WERI-Rb-1 (cell line): ENCODE measurements at regions not wholly inside any gene's neighbourhood (a gene's known extent, or its start where the extent isn't known, plus 50 kb on each side); places are given as distances from the start of the nearest gene placed in this dataset.

ENCODE experiments used
- DNase-seq: peaks from one replicate; pipeline ENCODE4 v3.0.0-alpha.2; 2020
- H3K27ac ChIP-seq: fragments of 250-450 bp; sonication (Bioruptor Pico); 2 replicates; pipeline ENCODE4 v1.5.1; 2020; ENCODE audit warnings: mild to moderate bottlenecking, moderate library complexity
- H3K27me3 ChIP-seq: fragments of 250-450 bp; sonication (Bioruptor Pico); 2 replicates; pipeline ENCODE4 v1.5.1; 2021; ENCODE audit warnings: mild to moderate bottlenecking, low read depth, moderate library complexity; ENCODE audit not compliant: insufficient read depth, severe bottlenecking
- H3K36me3 ChIP-seq: fragments of 250-450 bp; sonication (Bioruptor Pico); 2 replicates; pipeline ENCODE4 v1.5.1; 2020; ENCODE audit warnings: mild to moderate bottlenecking, moderate library complexity
- H3K4me3 ChIP-seq: 2 replicates; pipeline ENCODE4 v1.5.1; 2011; ENCODE audit warnings: low read depth, mild to moderate bottlenecking, control low read depth, low read length
- H3K9me3 ChIP-seq: fragments of 250-450 bp; sonication (Bioruptor Pico); 2 replicates; pipeline ENCODE4 v1.5.1; 2021; ENCODE audit warnings: mild to moderate bottlenecking, moderate library complexity; ENCODE audit not compliant: severe bottlenecking
- TF ChIP-seq, protein P1 (sequence below): IDR thresholded peaks from 2 replicates; pipeline ENCODE4 v1.5.1; 2011; ENCODE audit warnings: low read depth, mild to moderate bottlenecking, control low read depth, inconsistent platforms, low read length

DNA sequence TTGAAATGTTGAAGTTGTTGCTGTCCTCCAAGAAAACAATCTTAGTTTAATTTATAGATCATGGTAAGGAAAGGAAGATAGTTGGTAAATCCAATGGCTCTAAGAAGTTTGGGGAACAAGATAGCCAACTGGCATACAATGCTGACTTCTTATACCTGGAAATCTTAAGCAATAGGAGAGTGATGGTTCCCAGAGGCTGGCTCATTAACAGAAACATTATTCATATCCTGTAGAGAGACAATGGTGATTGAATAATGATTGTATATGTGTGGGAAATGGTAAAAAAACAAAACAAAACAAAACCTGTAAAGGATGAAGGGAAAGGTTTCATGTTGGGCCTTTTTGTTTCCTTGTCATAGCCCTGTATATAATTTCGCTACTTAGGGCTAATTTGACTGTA is 174.9 kb upstream of the CTSO start:
- no peak overlapping the region for H3K27ac ChIP-seq
- TF ChIP-seq, protein P1, sequence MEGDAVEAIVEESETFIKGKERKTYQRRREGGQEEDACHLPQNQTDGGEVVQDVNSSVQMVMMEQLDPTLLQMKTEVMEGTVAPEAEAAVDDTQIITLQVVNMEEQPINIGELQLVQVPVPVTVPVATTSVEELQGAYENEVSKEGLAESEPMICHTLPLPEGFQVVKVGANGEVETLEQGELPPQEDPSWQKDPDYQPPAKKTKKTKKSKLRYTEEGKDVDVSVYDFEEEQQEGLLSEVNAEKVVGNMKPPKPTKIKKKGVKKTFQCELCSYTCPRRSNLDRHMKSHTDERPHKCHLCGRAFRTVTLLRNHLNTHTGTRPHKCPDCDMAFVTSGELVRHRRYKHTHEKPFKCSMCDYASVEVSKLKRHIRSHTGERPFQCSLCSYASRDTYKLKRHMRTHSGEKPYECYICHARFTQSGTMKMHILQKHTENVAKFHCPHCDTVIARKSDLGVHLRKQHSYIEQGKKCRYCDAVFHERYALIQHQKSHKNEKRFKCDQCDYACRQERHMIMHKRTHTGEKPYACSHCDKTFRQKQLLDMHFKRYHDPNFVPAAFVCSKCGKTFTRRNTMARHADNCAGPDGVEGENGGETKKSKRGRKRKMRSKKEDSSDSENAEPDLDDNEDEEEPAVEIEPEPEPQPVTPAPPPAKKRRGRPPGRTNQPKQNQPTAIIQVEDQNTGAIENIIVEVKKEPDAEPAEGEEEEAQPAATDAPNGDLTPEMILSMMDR, result no peak
- peaks cover 6% of the 10 kb centered on the region for H3K9me3 ChIP-seq
- no peaks in the 10 kb centered on the region for H3K27me3 ChIP-seq
- H3K4me3 ChIP-seq, result no peak overlapping the region
- no peak for DNase-seq
- no peaks in the 10 kb centered on the region for H3K36me3 ChIP-seq

GRCh38 chr4:156118507-156119220 is 165.0 kb upstream of the CTSO start:
- Histone ChIP-seq H3K4me3 (no peak overlapping the region), H3K36me3 (no peaks in the 10 kb centered on the region), H3K27me3 (no peaks in the 10 kb centered on the region), H3K9me3 (no peaks in the 10 kb centered on the region), H3K27ac (no peak overlapping the region)
- no peak for DNase-seq
- TF ChIP-seq, protein P1, result no peak

DNA sequence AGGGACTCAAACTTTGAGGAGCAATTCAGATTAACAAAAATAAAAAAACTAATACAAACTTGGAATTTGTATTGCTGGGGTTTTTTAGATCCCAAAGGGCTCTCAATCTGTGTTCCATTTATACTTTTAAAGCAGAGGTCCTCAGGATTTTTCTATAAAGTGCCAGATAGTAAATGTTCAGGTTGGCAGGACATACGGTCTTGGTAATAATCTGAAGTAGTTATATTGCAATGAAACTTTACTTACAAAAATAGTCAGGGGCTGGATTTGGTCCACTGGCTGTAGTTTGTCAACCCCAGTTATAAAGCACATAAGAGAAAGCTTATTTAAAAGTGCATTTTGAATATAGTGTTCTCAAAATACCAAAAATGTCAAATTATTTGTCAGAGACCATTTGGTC is 164.1 kb upstream of the CTSO start:
- TF ChIP-seq, protein P1, result no peak
- Histone ChIP-seq H3K36me3 (no peaks in the 10 kb centered on the region), H3K27ac (no peak overlapping the region), H3K4me3 (no peak overlapping the region), H3K9me3 (no peaks in the 10 kb centered on the region), H3K27me3 (no peaks in the 10 kb centered on the region)
- no peak for DNase-seq

DNA sequence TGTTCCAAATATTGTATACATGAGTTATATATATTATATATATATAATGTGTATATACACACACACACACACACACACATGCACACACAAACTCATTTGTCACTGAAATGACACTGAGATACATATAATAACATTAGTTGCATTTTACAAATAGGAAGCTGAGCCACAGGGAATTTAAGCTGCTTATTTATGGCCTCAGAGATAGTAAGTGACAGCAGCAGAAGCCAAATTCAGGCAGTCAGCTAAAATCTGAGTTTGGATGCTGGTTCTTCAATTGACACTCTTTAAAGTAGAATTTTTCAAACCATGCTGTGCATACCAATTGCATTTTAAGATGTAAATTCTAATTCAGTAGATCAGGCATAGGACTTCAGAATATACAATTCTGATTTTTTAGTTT is 163.3 kb upstream of the CTSO start:
- no peaks in the 10 kb centered on the region for H3K9me3 ChIP-seq
- no peak overlapping the region for H3K4me3 ChIP-seq
- TF ChIP-seq, protein P1, result no peak
- DNase-seq, result no peak
- H3K36me3 ChIP-seq, result no peaks in the 10 kb centered on the region
- H3K27me3 ChIP-seq, result no peaks in the 10 kb centered on the region
- no peak overlapping the region for H3K27ac ChIP-seq

- H3K36me3 ChIP-seq, result no peaks in the 10 kb centered on the region
- no peak overlapping the region for H3K4me3 ChIP-seq
- DNase-seq, result no peak
- H3K27ac ChIP-seq, result no peak overlapping the region
- H3K27me3 ChIP-seq, result no peaks in the 10 kb centered on the region
- H3K9me3 ChIP-seq, result no peaks in the 10 kb centered on the region
- TF ChIP-seq, protein P1, result no peak
Observed at GRCh38 chr4:156113138-156113765, 159.6 kb upstream of the CTSO start.
